ENCODE measurements at regions not wholly inside any gene's neighbourhood (a gene's known extent, or its start where the extent isn't known, plus 50 kb on each side); places are given as distances from the start of the nearest gene placed in this dataset.

DNA sequence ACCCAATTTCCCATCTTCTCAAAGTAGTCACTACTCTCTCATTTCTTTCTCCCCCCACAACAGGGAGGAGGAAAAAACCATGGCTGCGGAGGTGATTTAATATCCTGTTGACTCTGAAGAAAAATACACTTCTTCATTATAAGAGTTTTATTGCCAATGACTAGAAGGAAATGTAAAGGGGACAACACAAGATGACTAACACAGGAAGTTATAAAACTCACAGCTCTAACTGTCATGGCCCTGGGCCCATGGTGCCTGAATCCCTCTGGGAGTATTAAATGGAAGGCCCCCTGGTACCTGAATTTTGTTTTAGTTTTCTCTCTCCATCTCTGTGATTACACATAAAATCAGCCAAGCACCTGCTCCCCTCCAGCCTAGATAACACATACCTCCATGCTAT, 352.8 kb upstream of the FAT3 start (continued):
- TF ChIP-seq, protein P1, sequence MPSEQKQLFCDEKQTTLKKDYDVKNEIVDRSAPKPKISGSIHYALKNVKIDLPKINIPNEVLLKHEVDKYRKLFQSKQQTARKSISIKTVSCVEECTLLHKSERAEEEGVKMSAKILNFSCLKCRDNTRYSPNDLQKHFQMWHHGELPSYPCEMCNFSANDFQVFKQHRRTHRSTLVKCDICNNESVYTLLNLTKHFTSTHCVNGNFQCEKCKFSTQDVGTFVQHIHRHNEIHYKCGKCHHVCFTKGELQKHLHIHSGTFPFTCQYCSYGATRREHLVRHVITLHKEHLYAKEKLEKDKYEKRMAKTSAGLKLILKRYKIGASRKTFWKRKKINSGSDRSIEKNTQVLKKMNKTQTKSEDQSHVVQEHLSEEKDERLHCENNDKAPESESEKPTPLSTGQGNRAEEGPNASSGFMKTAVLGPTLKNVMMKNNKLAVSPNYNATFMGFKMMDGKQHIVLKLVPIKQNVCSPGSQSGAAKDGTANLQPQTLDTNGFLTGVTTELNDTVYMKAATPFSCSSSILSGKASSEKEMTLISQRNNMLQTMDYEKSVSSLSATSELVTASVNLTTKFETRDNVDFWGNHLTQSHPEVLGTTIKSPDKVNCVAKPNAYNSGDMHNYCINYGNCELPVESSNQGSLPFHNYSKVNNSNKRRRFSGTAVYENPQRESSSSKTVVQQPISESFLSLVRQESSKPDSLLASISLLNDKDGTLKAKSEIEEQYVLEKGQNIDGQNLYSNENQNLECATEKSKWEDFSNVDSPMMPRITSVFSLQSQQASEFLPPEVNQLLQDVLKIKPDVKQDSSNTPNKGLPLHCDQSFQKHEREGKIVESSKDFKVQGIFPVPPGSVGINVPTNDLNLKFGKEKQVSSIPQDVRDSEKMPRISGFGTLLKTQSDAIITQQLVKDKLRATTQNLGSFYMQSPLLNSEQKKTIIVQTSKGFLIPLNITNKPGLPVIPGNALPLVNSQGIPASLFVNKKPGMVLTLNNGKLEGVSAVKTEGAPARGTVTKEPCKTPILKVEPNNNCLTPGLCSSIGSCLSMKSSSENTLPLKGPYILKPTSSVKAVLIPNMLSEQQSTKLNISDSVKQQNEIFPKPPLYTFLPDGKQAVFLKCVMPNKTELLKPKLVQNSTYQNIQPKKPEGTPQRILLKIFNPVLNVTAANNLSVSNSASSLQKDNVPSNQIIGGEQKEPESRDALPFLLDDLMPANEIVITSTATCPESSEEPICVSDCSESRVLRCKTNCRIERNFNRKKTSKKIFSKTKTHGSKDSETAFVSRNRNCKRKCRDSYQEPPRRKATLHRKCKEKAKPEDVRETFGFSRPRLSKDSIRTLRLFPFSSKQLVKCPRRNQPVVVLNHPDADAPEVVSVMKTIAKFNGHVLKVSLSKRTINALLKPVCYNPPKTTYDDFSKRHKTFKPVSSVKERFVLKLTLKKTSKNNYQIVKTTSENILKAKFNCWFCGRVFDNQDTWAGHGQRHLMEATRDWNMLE (tag by site-specific recombination; conservative IDR thresholded peaks at IDR 0.05; ENCODE audit: low read depth): peak; percentile 46; the same call in 1 of the 2 replicates
- TF ChIP-seq ZNF654 (tag by site-specific recombination; IDR thresholded peaks at IDR 0.05; ENCODE audit: low read depth) (no peak; the same call in 1 of the 2 replicates), ZNF701 (tag by site-specific recombination; IDR thresholded peaks at IDR 0.05) (no peak), ZBTB48 (tag by site-specific recombination; IDR thresholded peaks at IDR 0.05) (no peak), INSM2 (tag by site-specific recombination; IDR thresholded peaks at IDR 0.05) (peak; percentile 62; the same call in 1 of the 2 replicates), ZBTB20 (tag by site-specific recombination; IDR thresholded peaks at IDR 0.05) (peak; percentile 90), ZNF677 (tag by site-specific recombination; IDR thresholded peaks at IDR 0.05) (no peak), ZNF335 (tag by site-specific recombination; conservative IDR thresholded peaks at IDR 0.05) (peak; percentile 59), TCF7L2 (IDR thresholded peaks at IDR 0.05; ENCODE audit: borderline replicate concordance, low read depth, low read length) (peak; percentile 58; the same call in 1 of the 2 replicates), SP7 (tag by site-specific recombination; IDR thresholded peaks at IDR 0.05) (peak; percentile 66), ZFP69B (tag by site-specific recombination; IDR thresholded peaks at IDR 0.05) (0 out of 2 replicates have a peak, but pooled peaks have one; percentile 24), ZXDB (tag by site-specific recombination; IDR thresholded peaks at IDR 0.05) (peak; percentile 51; the same call in 1 of the 2 replicates), ZNF155 (tag by site-specific recombination; IDR thresholded peaks at IDR 0.05) (no peak), GLI2 (tag by site-specific recombination; IDR thresholded peaks at IDR 0.05; ENCODE audit: borderline replicate concordance, low read depth) (peak; percentile 67), OVOL3 (tag by site-specific recombination; IDR thresholded peaks at IDR 0.05) (peak; percentile 87; the same call in 1 of the 2 replicates), HOXD13 (CRISPR knock-in tag; IDR thresholded peaks at IDR 0.05; ENCODE audit: borderline replicate concordance) (peak; percentile 62; the same call in 1 of the 2 replicates), ZNF324 (tag by site-specific recombination; IDR thresholded peaks at IDR 0.05) (no peak), ZNF423 (tag by site-specific recombination; IDR thresholded peaks at IDR 0.05) (peak; percentile 49; the same call in 1 of the 2 replicates), ZNF10 (tag by site-specific recombination; IDR thresholded peaks at IDR 0.05) (0 out of 2 replicates have a peak, but pooled peaks have one; percentile 28)
- TF ChIP-seq, protein P2, sequence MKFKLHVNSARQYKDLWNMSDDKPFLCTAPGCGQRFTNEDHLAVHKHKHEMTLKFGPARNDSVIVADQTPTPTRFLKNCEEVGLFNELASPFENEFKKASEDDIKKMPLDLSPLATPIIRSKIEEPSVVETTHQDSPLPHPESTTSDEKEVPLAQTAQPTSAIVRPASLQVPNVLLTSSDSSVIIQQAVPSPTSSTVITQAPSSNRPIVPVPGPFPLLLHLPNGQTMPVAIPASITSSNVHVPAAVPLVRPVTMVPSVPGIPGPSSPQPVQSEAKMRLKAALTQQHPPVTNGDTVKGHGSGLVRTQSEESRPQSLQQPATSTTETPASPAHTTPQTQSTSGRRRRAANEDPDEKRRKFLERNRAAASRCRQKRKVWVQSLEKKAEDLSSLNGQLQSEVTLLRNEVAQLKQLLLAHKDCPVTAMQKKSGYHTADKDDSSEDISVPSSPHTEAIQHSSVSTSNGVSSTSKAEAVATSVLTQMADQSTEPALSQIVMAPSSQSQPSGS (tag by site-specific recombination; IDR thresholded peaks at IDR 0.05; ENCODE audit: low read depth): no peak
- TF ChIP-seq, protein P3, sequence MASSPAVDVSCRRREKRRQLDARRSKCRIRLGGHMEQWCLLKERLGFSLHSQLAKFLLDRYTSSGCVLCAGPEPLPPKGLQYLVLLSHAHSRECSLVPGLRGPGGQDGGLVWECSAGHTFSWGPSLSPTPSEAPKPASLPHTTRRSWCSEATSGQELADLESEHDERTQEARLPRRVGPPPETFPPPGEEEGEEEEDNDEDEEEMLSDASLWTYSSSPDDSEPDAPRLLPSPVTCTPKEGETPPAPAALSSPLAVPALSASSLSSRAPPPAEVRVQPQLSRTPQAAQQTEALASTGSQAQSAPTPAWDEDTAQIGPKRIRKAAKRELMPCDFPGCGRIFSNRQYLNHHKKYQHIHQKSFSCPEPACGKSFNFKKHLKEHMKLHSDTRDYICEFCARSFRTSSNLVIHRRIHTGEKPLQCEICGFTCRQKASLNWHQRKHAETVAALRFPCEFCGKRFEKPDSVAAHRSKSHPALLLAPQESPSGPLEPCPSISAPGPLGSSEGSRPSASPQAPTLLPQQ (tag by site-specific recombination; IDR thresholded peaks at IDR 0.05): peak; percentile 33; the same call in 1 of the 2 replicates
- TF ChIP-seq, protein P4, sequence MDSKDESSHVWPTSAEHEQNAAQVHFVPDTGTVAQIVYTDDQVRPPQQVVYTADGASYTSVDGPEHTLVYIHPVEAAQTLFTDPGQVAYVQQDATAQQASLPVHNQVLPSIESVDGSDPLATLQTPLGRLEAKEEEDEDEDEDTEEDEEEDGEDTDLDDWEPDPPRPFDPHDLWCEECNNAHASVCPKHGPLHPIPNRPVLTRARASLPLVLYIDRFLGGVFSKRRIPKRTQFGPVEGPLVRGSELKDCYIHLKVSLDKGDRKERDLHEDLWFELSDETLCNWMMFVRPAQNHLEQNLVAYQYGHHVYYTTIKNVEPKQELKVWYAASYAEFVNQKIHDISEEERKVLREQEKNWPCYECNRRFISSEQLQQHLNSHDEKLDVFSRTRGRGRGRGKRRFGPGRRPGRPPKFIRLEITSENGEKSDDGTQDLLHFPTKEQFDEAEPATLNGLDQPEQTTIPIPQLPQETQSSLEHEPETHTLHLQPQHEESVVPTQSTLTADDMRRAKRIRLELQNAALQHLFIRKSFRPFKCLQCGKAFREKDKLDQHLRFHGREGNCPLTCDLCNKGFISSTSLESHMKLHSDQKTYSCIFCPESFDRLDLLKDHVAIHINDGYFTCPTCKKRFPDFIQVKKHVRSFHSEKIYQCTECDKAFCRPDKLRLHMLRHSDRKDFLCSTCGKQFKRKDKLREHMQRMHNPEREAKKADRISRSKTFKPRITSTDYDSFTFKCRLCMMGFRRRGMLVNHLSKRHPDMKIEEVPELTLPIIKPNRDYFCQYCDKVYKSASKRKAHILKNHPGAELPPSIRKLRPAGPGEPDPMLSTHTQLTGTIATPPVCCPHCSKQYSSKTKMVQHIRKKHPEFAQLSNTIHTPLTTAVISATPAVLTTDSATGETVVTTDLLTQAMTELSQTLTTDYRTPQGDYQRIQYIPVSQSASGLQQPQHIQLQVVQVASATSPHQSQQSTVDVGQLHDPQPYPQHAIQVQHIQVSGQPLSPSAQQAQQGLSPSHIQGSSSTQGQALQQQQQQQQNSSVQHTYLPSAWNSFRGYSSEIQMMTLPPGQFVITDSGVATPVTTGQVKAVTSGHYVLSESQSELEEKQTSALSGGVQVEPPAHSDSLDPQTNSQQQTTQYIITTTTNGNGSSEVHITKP (tag by site-specific recombination; IDR thresholded peaks at IDR 0.05): peak; percentile 19; the same call in 1 of the 2 replicates
- TF ChIP-seq, protein P5, sequence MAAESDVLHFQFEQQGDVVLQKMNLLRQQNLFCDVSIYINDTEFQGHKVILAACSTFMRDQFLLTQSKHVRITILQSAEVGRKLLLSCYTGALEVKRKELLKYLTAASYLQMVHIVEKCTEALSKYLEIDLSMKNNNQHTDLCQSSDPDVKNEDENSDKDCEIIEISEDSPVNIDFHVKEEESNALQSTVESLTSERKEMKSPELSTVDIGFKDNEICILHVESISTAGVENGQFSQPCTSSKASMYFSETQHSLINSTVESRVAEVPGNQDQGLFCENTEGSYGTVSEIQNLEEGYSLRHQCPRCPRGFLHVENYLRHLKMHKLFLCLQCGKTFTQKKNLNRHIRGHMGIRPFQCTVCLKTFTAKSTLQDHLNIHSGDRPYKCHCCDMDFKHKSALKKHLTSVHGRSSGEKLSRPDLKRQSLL (tag by site-specific recombination; IDR thresholded peaks at IDR 0.05): no peak
